Left cardiac atrium (tissue), 4 donors: ENCODE measurements at regions not wholly inside any gene's neighbourhood (a gene's known extent, or its start where the extent isn't known, plus 50 kb on each side); places are given as distances from the start of the nearest gene placed in this dataset.
"Not testable (repeated sequence)": the region's sequence is repeated elsewhere in the genome, so short reads cannot be mapped to it uniquely, and the experiment has no call there.

Source experiments
- ATAC-seq, 2 donors: fragments of 200-7000 bp; cut with Tn5 transposase; one replicate each; pipeline ENCODE4 v1.9.1; 2020; ENCODE audit warnings: mild to moderate bottlenecking in 2 of 2, moderate library complexity in 2 of 2
- DNase-seq: peaks from one replicate; pipeline ENCODE4 v3.0.0-alpha.2; 2020
- intact Hi-C, 2 donors: fragments of 100-400 bp; cut with DNase I; formaldehyde crosslinking; loops; one replicate each; pipeline versions ENCODE4 v1.14.1 to v1.15.1; 2022 to 2023
- donor health status: DM: no; HTN: yes; CAD: no.
- donor health status: DM: no; HTN: yes; CAD: no; lungs with severe emphysema.
- donor health status: DM: yes; HTN: yes; CAD: no.
- donor health status: Dilated cardiomyopathy.

DNA sequence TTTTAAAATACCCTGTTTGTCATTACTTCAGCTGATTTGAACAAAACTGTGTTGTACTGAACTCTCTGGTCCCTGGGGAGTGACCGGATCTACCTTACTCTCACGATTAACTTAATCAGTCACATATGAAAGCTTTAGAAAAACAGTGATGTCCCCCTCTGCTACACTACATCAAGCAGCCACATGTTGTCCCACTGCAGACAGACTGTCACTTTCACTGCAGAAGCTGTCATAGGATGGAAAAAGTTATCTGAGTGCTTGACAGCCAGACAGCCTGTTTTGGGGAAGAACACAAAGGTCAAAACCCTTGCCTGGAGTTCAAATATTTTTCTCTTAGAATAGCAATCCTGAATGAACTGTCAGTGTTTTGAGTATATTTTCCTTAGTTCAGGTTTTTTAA, 546.4 kb downstream of the DTWD2 start:
- intact Hi-C loops, result no loop called here
- DNase-seq, result no peak
- peak in 1 of 2 donors; percentile 59 for ATAC-seq

DNA sequence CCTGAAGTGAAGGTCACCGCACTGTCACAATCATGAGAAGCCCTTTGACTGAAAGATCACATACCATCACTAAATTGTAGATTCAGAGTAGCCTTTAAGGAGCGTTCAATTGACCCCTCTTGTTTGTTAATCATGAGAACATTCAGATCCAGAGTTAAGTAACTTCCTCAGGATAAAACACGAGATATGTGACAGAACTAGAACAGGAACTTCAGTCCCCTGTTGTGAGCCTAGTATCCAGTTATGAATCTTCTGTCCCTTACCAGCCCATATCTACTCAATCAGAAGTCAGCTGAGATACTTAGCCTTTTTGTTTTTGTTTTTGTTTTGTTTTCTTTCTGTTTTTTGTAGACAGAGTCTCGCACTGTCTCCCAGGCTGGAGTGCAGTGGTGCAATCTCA, 547.3 kb downstream of the DTWD2 start:
- intact Hi-C loops, result no loop called here
- ATAC-seq (peak in 1 of 2 donors; percentile 12), DNase-seq (no peak)

- no peak for DNase-seq
- peak in 1 of 2 donors; percentile 32 for ATAC-seq
- intact Hi-C loops, result no loop called here
Measured at GRCh38 chr5:118440496-118440895, 547.9 kb downstream of the DTWD2 start.

DNA sequence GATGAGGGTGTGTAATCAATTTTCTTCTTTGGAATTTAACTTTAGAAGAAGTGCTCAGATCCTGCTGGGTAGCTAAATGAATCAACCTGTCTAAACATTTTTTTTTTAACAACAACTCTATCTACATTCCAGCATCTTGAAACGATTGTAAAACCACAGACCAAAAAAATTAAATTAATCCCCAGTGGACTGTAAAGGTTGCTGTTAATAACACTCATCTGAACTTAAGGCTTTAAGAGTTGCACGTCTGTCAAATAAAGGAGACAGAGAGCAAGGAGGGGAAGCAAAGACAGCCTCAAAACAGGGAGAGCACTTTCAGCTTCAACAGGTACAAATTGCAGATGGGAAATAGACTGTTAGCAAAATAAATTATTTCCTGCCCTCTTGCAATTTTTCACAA, 548.5 kb downstream of the DTWD2 start:
- intact Hi-C loops, result no loop called here
- no peak for DNase-seq
- no peak for ATAC-seq

GRCh38 chr5:118435131-118435530, 553.2 kb downstream of the DTWD2 start:
- DNase-seq (no peak), ATAC-seq (no peak)
- intact Hi-C loops, result no loop called here

DNA sequence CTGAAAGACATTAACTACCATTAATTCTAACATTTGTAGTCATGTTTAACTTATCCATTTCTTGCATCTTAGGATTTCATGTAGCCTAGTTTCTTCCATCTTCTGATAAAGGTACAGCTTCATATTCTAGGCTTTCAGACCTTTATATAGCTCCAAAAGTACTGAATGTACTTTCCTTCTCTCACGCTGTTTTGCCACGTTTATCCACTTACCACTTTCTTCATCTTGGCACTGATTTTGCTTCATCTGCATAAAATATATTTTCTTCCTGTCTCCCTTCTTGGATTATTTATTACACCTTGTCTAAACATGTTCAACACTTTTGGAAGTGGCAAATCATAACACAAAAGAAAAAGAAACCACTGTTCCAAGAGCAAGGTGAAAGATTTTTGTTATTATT, 553.8 kb downstream of the DTWD2 start:
- intact Hi-C loops, result no loop called here
- no peak for DNase-seq
- ATAC-seq, result no peak

- ATAC-seq, result no peak
- DNase-seq, result no peak
- intact Hi-C loops, result no loop called here
Measured at GRCh38 chr5:118430076-118430475, 558.3 kb downstream of the DTWD2 start.

- intact Hi-C loops, result no loop called here
- no peak for ATAC-seq
- DNase-seq, result no peak
Measured at GRCh38 chr5:118407958-118408357, 580.4 kb downstream of the DTWD2 start.

DNA sequence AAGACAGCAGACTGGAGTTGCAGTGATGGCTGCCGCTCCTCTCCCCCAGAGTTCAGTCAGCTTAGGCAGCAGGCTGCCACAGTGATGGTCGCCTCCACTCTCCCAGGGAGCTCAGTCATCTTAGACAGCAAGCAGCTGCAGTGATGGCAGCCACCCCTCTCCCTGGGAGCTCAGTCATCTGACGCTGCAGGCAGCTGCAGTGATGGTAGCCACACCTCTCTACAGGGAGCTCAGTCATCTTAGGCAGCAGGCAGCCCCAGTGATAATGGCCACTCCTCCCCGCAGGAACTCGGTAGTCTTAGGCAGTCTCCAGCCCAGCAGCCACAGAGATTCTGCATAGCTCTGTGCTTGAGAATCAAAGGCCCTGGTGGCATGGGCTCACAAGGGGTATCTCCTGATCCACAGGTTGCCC, 582.7 kb downstream of the DTWD2 start:
- DNase-seq (no peak), ATAC-seq (peak; percentile 57 to 87)
- intact Hi-C loops, result no loop called here

- DNase-seq (no peak), ATAC-seq (no peak)
- intact Hi-C loops, result no loop called here
Measured at GRCh38 chr5:118397236-118397635, 591.1 kb downstream of the DTWD2 start.

- intact Hi-C loops, result no loop called here
- DNase-seq, result no peak
- ATAC-seq, result no peak
Measured at GRCh38 chr5:118392491-118392890, 595.9 kb downstream of the DTWD2 start.

DNA sequence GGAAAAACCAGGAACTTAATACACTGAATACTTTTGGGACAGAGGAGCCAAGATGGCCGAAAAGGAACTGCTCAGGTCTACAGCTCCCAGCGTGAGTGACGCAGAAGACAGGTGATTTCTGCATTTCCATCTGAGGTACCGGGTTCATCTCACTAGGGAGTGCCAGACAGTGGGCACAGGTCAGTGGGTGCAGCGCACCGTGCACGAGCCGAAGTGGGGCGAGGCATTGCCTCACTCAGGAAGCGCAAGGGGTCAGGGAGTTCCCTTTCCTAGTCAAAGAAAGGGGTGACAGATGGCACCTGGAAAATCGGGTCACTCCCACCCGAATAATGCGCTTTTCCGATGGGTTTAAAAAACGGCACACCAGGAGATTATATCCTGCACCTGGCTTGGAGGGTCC, 605.4 kb downstream of the DTWD2 start:
- ATAC-seq, intact Hi-C loops, DNase-seq: not testable (repeated sequence)

DNA sequence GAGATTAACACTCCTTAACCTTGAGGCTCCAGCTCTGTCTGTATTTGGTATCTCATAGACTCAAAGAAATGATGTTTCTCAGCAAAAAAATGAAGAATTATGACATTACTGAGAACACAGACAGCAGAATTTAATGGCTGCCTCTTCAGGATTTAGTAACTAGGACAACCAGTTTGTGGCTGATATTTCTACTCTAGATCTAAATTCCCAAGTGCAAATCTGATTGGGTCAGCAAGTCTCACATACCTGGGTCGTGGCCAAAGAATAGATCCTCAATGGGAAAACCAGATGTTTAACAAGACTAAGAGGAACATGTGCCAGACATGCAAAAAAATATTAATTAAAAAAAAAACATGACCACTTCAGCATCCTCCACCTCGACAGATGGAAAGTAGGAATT, 608.9 kb downstream of the DTWD2 start:
- intact Hi-C loops, result no loop called here
- DNase-seq (no peak), ATAC-seq (peak in 1 of 2 donors; percentile 15)

DNA sequence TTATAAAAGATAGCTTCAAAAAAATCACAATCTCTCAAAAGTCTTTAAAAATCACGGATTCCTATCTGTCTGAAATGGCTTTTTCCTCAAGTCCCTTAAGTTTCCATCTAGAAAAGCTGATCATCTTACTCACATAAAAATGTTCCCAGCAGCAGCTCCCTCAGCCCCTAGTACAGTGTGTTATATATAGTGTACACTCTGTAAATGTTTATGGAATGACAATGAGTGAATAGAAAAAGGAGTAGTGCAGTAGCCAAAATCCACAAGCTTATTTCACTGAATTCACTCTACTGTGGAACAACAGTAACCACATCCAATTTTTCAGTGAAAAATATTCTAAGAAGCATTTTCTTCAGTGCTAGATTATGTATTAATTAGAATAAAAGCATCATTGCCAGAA, 609.4 kb downstream of the DTWD2 start:
- DNase-seq, result no peak
- intact Hi-C loops, result no loop called here
- peak in 1 of 2 donors; percentile 21 for ATAC-seq

- ATAC-seq (peak in 1 of 2 donors; percentile 87), DNase-seq (no peak)
- intact Hi-C loops, result no loop called here
Measured at GRCh38 chr5:118377420-118377819, 610.9 kb downstream of the DTWD2 start.

GRCh38 chr5:118371973-118372831, 616.1 kb downstream of the DTWD2 start:
- intact Hi-C loops, result no loop called here
- DNase-seq (no peak), ATAC-seq (peak; percentile 68 to 77)

DNA sequence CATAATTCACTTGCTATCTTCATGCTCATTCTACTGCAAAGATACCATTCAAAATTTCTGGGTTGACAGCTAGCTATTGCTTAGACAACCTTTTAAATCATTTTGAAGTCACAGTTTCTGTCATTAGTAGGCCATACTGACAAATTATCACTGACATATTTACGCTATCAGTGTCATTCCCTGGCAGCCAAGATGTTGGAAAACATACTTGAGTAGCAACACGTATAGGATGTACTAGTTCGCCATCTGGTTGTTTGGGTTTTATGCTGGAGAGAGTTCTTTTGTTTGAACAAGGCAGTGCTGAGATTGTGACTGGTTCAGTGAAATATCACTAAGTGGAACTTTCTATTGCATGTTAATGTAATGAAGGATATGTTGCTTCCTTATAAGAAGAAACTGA, 621.9 kb downstream of the DTWD2 start:
- DNase-seq, result no peak
- intact Hi-C loops, result no loop called here
- no peak for ATAC-seq

- ATAC-seq (no peak), DNase-seq (no peak)
- intact Hi-C loops, result no loop called here
Measured at GRCh38 chr5:118365718-118366117, 622.6 kb downstream of the DTWD2 start.

DNA sequence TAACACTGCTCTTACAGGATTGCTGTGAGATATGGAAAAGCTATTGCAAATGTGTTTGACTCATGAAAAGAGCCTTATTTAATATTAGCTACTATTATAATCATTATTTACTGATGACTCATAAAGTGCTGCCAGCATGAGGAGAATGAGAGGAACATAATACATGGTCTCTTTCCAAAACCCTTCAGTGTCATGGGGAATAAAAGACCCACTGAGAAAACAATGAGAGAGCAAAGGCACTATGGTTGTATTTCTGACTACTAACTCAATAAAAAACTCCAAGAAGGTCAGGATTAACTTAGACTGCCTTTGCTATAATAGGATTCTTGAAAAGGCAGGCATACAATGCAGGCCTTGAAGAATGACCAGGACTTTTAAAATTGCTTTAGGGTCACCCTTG, 633.5 kb downstream of the DTWD2 start:
- DNase-seq (no peak), ATAC-seq (no peak)
- intact Hi-C loops, result no loop called here

DNA sequence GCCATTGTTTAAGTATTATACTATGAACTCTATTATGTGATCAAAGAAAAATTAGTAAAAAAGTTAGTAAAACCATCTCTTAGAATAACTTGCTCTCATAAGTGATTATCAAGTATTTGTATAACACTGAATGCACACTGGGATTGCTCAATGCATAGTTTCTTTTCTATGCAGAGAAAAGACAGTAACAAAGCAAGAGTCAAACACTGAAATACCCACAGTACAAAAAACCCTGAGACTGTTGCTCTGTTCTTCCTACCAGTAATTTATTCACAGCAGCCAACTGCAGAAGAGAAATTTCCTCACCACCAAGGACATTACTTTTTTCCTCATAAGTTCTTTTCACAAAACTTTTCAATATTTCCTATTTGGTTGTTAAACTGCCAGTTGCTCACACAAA, 634.4 kb downstream of the DTWD2 start:
- no peak for ATAC-seq
- intact Hi-C loops, result no loop called here

GRCh38 chr5:118336468-118336867, 651.9 kb downstream of the DTWD2 start:
- ATAC-seq, result no peak
- intact Hi-C loops, result no loop called here
- DNase-seq, result no peak

More for the DNA sequence above, 634.4 kb downstream of the DTWD2 start:
- DNase-seq, result no peak
